ENCODE measurements at regions not wholly inside any gene's neighbourhood (a gene's known extent, or its start where the extent isn't known, plus 50 kb on each side); places are given as distances from the start of the nearest gene placed in this dataset.
"Not testable (repeated sequence)": the region's sequence is repeated elsewhere in the genome, so short reads cannot be mapped to it uniquely, and the experiment has no call there.

DNA sequence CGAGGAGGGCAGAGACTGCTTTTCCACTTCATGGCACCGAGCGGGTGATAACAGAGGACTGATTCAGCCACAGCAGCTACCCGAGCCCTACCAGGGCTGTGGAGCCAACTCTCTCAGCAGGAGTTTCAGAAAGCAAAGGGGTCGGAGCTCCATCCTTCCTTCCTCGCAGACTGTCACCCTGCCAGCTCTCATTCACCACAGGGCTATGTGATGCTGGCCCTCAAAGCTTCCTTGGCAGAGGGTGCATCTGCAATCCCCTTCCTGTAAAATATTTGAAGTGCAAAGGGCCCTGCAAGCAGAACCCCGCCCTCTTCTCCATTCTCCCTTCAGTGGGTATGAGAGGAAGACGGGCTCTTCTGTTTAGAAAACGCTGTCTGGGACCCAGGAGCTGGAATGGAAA is 105.3 kb upstream of the LYZL2 start:
- DNase-seq (ENCODE audit: low read depth in 3 of 3), result no peak

DNA sequence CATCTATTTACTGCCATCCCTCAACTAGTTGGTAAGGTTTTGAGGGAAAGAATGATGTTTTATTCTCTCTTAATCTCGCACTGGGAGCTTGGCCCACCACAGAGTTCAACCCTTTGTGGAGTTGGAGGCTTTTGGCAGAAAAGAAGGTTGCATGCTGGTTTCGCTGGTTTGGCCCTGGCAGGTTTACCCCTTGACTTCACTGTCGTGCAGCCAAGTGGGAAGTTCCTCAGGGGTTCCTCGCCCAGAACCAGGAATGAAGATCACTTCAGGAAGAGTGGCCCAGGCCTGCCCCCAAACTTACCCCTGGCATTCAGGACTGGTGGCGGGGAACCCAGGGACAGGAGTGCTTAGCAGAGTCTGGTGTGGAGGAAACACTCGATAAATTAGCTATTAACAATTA is 103.1 kb upstream of the LYZL2 start:
- no peak for DNase-seq (ENCODE audit: low read depth in 3 of 3)

DNA sequence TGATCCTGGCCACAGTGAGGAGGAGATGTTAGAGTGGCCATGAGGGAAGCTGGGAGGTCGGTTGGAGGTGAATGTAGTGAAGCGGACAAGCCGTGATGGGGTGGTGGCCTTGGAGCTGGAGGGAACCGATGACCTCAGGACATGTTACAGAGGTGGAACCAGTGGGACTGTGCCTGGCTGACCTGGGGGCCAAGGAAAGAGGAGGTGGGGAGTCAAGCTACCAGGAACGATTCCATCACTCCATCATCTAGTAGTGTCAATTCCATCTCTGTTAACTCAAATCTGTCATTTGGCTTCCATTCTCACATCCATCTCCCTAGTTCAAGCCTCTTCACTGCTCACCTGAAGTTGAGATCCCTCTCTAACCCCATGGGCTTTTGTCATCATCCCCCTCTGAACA is 102.4 kb upstream of the LYZL2 start:
- no peak for DNase-seq (ENCODE audit: low read depth in 3 of 3)

DNA sequence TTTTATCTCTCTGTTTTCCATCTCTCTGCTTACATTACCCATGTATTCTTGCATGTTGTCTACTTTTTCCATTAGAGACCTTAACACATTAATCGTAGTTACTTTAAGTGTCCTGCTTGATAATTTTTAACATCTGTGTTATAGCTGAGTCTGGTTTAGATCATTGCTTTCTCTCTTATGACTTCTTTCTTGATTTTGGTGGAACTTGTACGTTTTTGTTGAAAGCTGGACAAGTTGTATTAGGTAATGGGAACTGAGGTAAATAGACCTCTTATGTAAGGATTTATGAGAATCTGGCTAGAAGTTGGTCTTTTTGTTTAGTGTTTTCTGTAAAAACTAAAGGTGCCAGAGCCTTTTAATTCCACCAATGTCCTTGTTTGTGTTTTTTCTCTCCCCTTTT is 100.8 kb upstream of the LYZL2 start:
- DNase-seq (ENCODE audit: low read depth in 3 of 3), result no peak

DNA sequence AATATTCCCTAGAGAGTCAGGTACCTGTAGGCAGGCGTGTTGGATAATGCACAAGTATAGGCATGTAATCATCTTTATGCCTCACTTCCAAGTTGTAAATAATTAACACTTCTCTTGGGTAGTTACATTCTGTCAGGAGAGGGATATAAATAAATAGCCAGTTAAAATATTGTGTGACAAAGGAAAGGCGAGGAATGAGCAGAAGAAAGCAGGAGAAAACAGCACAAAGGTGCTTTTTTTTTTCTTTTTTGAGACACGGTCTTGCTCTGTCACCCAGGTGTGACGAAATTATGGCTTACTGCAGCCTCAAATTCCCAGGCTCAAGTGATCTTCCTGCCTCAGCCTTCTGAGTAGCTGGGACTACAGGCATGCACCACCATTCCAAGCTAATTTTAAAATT is 99.2 kb upstream of the LYZL2 start:
- DNase-seq (ENCODE audit: low read depth in 3 of 3), result no peak

DNA sequence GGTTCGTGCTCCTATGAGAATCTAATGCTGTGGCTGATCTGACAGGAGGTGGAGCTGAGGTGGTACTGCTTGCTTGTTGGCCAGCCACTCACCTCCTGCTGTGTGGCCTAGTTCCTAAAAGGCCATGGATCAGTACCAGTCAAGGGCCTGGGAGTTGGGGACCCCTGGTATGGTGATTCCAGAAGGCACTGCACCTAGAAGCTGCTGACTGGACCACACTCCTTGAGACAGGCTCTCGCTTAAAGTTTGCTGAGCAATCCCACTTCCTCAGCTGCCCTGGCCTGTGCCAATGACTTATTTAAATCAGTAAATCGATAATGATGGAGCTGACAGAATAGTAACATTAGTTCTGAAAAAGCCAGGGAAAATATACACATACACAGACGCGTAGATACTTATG is 98.6 kb upstream of the LYZL2 start:
- no peak for DNase-seq (ENCODE audit: low read depth in 3 of 3)

DNA sequence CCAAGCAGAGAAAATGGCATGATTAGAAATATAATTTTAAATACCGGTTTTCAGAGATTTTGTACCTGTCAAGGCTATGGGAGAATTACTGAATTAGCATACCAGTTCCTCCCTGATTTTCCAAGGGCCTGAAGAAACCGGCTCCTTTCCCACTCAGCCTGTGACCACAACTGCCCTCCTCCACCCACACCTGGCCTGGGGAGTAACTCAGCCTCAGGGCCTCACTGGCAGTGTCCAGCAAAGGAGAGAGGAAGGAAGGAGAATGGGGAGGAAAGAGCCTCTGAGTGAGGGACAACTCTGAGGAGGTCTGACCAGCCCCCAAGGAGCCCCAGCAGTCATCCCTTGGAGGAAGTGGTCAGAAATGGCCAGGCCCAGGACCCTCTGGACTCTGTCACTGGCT is 98.0 kb upstream of the LYZL2 start:
- DNase-seq (ENCODE audit: low read depth in 3 of 3), result no peak

DNA sequence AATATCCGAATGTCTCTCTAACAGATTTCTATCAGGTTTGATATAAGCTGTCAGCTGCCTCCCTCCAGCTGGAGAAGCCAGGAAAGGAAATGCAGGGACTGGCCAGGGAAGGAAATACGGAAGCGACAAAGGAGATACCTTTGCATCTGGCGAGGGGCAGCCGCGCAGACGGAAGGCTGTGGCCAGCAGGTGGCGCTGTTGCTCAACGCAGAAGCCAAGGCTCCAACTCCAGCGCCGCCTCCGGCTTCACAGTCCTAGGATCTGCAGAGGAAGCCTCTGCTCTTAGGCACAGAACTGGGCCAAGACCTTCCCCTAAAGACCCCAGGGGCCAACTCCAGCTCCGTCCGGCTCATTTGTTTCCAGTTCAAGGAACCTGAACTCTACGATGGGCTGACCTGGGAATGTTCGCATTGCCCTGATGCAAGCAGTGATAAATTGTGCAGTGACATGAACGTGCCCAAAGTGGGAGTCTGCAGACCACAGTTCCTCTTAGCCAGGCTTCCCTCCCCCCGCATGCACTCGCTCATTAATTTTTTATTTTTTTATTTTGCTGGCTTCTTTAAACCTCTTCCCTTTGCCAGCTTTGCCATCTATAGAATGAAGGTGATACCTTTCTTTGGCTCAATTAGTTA is 97.3 kb upstream of the LYZL2 start:
- DNase-seq (ENCODE audit: low read depth in 3 of 3), result peak; percentile 69 to 83 (median 74)

DNA sequence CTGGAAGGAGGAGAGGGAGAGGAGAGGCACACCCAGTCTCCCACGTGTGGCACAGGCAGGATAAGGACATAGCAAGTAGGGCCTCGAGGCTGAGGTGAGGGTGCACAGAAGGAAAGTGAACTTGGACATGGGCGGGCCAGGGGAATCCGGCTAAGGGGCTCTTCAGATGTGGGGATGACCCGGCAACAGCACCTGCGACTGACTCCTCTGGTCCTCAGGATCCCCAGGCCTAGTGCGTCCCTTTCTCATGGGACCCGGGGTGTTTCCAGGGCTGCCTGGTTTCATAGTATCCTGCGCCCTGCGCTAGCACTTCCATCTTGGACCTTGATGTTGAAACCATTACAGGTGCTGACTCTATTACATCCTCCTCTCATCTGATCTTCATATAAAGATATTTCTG is 96.1 kb upstream of the LYZL2 start:
- no peak for DNase-seq (ENCODE audit: low read depth in 3 of 3)

DNA sequence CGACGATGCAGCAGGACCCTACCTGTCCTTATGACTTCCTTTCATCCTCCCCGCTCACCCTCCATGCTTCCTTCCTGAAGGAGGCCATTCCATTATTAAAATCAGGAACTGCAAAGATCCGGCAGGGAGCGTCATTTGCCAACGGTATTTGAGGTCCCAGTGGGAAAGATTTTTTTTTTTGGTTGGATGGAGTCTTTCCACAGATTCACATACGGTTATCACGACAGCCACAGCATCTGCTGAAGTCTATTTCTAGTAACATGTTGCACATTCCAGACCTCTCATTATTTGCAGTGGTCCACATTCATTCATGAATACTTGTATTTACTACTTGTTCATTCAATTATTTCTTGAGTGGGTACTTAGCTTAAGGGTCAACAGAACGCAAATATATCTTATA is 94.7 kb upstream of the LYZL2 start:
- DNase-seq (ENCODE audit: low read depth in 3 of 3), result no peak

DNA sequence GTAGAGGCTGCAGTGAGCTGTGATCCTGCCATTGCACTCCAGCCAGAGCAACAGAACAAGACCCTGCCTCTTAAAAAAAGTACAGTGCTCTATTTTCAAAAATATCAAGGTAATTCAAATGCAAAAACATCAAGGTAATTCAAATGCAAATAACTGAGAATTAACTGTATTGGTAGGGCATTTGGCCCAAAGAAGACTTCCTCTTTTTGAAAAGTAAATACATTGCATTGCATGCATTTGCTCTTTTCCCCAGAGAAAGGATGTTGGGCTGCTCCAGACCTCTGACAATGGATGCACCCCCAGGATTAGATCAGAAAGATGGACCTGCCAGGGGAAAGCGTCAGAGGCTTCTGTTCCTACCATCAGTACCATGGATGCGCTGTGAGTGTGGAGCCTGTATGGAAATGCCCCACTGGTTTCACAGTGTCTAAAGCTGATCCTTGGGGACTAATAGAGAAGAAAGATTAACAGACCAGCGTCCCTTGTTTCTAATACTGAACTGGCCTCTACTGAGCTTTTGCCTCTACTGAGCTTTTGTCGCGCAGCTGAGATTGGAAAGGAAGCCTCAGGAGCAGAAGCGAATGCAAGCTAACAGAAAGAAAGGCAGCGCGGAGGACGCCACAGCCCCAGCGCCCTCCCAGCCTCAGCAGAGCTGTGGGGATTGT is 93.5 kb upstream of the LYZL2 start:
- DNase-seq (ENCODE audit: low read depth in 3 of 3), result no peak

DNA sequence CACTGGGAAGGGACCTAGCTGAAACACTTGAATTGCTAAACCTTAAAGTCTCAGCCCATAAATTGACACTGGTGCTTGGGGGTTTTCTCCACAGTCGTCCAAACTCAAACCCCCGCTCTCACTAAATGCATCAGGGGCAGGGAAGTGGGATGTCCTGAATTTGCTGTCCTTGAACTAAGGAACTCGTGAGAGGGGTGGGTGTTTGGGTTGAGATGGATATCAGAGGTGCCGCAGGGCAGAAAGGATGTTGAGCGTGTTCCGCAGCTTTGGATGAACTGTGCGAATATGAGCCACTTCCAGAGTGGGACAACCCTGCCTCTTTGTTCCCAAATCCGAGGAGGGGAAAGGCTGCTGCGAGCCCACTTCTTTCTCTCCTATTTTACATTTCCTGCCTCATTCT is 90.3 kb upstream of the LYZL2 start:
- DNase-seq (ENCODE audit: low read depth in 3 of 3), result no peak

DNA sequence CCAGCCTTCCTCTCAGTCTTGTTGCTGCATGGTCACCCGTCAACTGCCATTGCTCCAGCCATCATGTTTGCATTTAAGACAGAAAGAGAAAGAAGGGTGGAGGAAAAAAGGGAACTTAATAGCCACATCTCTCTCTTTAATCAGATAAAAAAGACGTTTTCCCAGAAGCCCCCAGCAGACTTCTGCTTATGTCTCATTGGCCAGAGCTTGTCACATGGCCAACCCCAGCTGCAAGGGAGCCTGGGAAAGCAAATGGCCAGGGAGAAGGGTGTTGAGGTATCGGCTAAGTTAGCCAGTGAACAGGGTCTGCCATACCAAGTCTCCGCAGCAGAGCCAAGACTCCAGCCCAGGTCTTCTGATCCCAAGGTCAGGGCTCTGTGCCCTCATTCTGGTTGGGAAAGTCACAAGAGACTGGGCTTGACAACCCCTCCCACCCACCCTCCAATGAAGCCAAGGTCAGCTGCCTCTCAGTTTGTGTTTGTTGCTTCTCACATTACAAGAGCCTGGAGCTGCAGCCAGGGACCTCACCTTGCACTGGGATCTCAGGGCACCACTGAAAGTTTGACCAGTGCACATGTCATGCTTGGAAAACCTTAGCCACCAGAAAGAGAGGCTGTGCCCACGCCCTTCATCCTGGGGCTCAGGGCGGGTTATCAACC is 80.3 kb upstream of the LYZL2 start:
- DNase-seq (ENCODE audit: low read depth in 3 of 3), result no peak

DNA sequence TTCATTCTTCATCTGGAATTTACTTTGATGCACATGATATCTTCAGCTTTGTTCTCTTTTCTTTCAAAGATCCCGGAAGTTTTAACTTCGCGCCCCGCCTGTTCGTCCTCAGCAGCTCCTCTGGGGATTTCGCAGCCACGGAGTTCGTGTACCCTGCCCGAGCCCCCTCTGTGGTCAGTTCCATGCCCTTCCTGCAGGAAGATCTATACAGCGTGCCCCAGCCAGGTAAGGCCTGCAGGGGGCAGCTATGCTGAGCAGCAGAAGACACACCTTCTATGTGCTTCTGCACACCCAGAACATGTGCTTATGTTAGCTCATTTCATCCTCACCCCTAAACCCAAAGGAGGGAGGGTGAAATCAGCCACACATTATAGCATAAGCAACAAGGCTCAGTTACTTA is 79.7 kb upstream of the LYZL2 start:
- no peak for DNase-seq (ENCODE audit: low read depth in 3 of 3)

DNA sequence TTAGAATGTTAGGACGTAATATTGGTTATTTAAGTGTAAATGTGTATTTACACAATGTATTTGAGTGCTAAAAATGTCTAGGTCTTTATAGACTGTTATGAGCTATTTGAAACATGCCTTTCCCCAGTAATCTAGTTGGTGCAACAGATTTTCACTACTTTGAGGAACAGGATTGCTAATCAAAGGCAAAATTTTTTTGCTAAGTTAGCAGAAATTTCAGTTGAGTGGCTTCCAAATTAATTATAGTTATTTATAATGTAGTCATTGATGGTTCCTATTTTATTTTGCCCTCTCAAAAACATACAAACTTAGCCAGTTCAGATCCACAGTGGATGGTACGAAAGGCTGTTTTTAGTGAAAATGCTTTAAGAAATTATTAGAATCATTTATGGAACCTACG is 78.7 kb upstream of the LYZL2 start:
- DNase-seq (ENCODE audit: low read depth in 3 of 3), result no peak

DNA sequence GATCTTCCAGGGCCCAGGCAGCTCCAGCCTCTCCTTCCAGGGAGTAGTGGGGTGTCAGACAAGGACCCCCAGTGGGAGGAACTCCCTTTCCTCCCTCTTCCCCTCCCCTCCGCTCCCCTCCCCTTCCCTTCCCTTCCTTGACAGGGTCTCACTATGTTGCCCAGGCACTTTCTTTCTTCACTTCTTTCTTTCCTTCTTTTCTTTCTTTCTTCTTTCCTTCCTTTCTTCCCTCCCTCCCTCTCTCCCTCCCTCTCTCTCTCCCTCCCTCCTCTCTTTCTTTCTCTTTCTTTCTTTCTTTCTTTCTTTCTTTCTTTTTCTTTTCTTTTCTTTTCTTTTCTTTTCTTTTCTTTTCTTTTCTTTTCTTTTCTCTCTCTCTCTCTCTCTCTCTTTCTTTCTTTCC is 76.6 kb upstream of the LYZL2 start:
- not testable (repeated sequence) for DNase-seq (ENCODE audit: low read depth in 3 of 3)

DNA sequence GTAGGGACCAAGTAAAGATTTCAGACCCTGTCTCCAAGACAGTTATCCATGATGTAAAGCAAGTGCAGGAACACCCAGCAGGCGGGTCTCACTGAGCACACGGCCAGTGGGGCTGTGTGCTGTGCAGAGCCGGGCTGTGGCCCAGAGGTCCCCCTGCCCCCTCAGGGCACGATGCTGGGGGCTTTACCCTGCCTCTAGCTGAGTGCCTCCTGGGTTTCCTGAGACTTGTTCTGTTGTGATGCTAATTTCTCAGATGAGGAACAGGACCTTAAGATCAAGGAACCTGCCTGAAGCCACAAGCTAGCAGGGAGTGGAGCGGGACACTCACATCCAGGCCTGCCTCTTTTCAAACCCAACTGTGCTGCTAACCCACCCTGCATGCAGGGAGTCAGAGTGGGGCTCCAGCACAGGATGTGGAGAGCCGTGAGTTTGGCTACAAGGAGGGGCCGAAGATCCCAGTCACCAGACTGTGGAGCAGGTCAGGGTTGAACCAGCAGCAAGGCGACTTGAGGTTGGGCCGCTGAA is 76.1 kb upstream of the LYZL2 start:
- DNase-seq (ENCODE audit: low read depth in 3 of 3), result no peak

DNA sequence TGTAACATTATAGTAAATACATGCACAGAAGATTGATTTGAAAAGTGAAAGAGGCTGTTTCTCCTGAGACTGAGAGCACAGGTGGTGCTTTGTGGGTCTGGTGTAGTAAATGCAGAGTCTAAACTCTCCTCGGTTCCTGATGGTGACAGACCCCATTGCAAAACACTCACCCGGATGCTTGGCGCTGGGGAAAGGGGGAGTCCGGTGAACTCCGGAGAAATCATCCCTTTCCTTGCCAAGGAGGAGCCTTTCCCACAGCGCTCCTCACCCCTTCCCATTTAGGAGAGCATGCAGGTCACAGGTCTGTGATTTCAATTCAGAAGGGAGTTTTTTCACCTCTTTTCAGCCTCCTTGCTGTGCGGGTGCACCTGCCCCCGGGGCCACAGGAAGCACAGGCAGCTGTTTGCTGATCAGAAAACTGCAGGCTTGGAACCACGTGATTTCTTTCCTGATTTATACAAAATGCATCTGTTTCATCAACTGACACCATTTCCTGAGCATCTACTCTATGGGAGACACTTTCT is 75.6 kb upstream of the LYZL2 start:
- no peak for DNase-seq (ENCODE audit: low read depth in 3 of 3)

DNA sequence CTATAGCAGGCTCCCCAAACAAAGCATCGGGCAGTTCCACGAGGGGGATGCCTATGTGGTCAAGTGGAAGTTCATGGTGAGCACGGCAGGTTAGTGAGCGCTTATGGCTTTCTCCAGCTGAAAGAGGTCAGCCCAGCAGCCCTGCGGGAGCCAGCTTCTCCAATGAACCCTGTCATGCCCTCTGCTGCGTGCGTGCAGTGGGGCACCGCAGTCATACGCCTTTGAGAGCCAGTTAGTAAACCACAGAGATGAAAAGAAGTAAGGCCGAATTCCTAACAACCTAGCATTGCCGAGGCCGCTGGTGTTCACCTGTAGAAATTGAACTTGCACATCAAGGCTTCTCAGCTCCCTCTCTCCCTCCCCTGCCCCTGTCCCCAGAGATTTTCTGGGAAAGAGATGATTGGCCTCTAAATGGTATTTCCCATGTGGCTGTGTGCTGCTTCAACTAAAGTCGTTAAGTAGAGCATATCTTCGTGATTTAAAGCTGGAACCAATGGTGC is 75.1 kb upstream of the LYZL2 start:
- DNase-seq (ENCODE audit: low read depth in 3 of 3), result not testable (repeated sequence)

DNA sequence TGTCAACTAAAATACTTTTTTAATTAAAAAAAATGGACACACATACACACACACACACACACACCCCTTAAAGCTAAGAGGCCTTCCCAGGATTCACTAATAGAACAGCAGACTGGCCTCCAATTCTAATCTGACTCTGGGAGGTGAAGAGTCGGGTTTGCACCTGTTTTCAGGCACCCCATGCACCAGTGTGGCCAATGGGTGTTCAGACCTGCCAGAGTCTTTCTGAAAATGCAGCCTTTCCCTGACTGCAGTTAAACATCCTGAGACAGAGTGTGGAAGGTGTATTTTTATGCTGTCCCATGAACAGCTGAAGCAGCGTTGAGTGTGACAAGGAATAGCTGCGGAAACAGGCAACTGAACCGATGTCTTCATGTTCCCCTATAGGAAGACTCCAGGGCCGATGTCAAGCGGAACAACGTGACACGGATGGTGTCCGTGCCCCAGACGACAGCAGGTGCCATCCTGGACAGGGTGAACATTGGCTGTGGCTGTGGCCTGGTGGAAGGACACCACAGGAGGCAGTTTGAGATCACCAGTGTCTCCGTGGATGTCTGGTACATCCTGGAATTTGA is 74.6 kb upstream of the LYZL2 start:
- no peak for DNase-seq (ENCODE audit: low read depth in 3 of 3)

DNA sequence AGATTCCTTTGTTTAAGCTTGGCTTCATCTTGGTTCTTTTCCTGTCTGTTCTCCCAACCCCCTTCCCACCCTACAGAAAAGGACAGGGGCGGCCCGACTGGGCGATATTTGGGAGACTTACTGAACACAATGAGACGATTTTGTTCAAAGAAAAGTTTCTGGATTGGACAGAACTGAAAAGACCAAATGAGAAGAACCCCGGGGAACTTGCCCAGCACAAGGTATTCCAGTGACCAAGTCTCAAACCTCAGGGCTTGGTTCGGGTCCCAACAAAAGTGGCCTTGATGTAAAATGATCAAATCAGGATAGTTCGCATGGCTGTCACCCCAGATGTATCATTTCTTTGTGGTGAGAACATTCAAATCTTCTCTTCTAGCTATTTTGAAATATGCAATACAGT is 73.9 kb upstream of the LYZL2 start:
- not testable (repeated sequence) for DNase-seq (ENCODE audit: low read depth in 3 of 3)

DNA sequence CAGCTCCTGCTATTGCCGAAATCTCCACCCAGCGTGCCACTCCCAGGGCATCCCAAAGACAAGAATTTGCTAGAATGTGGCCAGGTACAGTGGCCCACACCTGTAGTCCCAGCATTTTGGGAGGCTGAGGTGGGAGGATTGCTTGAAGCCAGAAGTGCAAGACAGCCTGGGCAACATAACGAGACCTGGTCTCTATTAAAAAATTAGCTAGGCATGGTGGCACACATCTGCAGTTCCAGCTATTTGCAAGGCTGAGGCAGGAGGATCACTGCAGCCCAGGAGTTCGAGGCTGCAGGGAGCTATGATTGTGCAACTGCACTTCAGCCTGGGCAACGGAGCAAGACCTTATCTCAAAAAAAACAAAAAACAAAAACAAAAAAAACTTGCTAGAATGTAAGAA is 73.3 kb upstream of the LYZL2 start:
- no peak for DNase-seq (ENCODE audit: low read depth in 3 of 3)

Measured in stimulated activated CD4-positive, alpha-beta T cell treated with anti-CD3 and anti-CD28 coated beads, TNF-alpha, amount 100 ng/mL, for 24 hours (primary cell).